ENCODE measurements at regions not wholly inside any gene's neighbourhood (a gene's known extent, or its start where the extent isn't known, plus 50 kb on each side); places are given as distances from the start of the nearest gene placed in this dataset.

DNA sequence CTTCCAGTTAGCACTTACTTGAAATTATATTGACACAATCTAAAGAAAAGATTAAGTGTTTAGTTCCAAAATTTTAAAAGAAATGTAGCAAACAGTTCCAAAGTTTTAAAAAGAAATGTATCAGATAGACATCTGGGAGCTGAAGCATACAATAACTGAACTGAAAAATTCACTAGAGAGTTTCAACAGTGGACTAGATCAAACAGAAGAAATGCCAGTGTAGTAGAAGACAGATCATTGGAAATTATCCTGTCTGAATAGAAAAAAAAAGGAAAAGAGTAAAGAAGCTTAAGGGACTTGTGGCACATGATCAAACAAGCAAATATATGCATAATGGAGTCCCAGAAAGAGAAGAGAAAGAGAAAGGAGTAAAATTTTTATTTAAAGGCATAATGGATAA lies 261.4 kb downstream of the LAS1L start:
- TF ChIP-seq POLR2A (IDR thresholded peaks at IDR 0.05) (no peak), POLR2AphosphoS5 (IDR thresholded peaks at IDR 0.05) (no peak)
- TF ChIP-seq, protein P1, sequence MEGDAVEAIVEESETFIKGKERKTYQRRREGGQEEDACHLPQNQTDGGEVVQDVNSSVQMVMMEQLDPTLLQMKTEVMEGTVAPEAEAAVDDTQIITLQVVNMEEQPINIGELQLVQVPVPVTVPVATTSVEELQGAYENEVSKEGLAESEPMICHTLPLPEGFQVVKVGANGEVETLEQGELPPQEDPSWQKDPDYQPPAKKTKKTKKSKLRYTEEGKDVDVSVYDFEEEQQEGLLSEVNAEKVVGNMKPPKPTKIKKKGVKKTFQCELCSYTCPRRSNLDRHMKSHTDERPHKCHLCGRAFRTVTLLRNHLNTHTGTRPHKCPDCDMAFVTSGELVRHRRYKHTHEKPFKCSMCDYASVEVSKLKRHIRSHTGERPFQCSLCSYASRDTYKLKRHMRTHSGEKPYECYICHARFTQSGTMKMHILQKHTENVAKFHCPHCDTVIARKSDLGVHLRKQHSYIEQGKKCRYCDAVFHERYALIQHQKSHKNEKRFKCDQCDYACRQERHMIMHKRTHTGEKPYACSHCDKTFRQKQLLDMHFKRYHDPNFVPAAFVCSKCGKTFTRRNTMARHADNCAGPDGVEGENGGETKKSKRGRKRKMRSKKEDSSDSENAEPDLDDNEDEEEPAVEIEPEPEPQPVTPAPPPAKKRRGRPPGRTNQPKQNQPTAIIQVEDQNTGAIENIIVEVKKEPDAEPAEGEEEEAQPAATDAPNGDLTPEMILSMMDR (IDR thresholded peaks at IDR 0.05), result no peak
